GM18498 (cell line): ENCODE measurements at regions not wholly inside any gene's neighbourhood (a gene's known extent, or its start where the extent isn't known, plus 50 kb on each side); places are given as distances from the start of the nearest gene placed in this dataset.

Source experiments
- ATAC-seq: cut with Tn5 transposase; IDR thresholded peaks from one replicate; pipeline ENCODE4 v1.9.1; 2021; ENCODE audit warnings: mild to moderate bottlenecking, moderate library complexity; ENCODE audit not compliant: unreplicated experiment

DNA sequence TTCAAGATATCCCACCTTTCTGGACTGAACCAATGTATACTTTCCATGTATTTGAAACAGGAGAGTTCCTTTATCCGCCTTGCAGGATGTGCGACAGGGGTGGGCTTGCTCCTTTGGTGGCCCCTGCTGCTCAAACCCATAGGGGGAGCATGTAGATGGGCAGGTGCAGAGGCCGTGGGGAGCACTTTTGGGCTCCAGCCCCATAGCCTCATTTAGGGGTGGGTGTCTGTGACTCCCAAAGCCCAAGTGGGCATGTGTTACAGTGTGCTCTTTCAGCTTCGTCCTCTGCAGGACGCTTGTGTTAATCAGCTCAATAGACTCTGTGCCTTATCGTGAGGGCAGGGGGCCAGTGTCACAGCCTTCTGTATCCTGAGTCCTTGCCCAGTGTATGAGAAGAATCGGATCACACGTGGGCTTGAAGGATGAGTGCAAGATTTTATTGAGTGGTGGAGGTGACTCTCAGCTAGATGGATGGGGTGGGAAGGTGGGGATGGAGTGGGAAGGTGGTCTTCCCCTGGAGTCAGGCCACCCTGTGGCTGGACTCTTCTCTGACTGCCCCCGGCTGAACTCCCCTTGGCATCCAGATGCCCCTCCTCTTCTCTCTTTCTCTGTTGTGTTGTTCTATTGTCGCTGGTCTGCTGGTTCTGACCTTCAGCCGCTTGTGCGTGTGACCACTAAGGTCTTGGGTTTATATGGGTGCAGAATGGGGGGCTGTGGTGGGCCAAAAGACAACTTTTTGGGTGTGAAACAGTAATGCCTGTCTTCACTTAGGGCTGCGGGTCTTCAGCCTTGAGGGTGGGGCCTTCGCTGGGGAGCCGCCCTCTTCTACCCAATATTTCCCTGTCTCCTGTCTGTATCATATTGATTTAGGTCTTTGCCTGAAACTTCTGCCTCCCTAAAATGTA lies 262.2 kb downstream of the GLRX3 start:
- no peak for ATAC-seq

DNA sequence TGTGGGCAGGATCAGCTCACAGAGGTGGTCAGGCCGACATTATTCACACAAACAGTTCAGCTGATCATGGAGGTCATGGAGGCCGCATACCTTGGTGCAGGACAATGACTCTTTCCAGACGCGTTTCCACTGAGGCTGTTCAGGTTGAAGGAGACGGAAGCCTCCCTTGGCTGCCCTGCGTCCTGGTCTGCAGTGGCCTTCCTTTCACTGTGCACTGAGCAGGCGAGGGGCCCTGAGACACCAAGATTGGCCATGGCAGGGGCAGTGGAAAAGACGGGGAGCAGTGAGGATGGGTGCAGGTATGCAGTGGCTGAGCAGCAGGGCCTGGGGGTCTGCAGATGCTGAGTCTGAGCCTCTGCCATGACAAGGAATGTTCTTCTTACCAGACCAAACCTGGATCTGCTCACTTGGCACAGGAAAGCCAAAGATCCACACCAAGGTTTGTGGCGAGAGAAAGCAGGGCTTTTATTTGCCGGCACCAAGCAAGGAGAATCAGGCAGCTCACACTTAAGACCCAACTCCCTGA lies 263.3 kb downstream of the GLRX3 start:
- ATAC-seq: no peak

DNA sequence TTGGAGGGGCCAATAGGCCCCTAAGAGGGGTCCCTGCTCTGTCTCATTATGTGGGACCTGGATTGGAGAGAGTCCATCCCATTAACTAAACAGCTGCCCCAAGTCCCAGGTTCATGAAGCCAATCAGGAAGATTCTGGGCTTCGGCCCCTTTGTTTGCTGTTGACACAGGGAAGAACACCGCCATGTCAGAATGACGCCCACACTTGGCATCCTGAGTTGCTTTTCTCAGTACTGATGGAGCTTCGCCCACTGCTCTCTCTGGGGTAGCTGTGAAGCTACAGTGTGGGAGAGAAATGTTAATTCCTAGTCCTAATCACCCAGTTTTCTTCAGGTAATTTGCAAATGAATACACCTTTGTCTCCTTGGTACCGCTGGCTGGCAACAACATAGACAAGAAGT lies 264.7 kb downstream of the GLRX3 start:
- ATAC-seq: no peak

DNA sequence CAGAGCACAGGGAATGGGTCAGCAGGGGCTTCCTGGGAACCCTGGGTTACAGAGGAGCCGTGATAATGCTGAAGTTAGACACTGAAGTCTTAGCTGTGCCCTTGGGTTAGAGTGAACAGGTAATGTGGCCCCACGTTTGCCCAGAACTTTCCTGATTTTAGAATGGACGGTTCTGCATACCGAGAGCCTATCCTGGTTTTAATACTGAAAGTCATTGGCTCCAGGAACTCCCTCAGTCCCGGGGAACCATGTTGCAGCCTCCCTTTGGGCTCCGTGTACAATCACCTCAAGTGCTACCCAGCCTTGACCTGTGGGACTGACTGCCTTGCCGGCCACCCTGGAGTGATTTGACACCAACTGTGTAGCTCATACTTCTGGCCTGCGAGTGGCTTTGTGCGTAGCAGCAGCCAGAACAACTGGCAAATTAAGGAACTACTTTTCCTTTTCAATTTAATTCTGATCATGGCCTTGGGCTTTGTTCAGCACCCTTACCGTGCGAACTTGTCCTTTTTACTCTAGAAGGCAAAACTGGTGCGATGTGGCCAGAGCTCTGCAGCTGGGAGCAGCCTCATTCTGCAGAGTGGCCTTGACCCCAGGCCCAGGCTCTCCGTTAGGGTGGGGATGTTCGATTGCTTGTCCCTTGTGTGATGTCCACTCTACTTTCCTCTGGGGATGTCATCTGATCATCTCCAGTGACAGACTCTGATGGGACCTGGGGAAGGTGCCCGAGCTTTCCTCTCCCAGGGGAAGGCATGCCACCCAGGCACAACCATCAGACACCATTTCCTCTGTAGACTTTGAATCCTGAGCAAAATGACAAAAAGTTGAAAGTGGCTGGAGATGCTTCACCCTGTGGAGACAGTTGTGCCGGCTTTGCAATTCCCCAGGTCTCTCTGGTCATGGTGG lies 265.9 kb downstream of the GLRX3 start:
- ATAC-seq: no peak

DNA sequence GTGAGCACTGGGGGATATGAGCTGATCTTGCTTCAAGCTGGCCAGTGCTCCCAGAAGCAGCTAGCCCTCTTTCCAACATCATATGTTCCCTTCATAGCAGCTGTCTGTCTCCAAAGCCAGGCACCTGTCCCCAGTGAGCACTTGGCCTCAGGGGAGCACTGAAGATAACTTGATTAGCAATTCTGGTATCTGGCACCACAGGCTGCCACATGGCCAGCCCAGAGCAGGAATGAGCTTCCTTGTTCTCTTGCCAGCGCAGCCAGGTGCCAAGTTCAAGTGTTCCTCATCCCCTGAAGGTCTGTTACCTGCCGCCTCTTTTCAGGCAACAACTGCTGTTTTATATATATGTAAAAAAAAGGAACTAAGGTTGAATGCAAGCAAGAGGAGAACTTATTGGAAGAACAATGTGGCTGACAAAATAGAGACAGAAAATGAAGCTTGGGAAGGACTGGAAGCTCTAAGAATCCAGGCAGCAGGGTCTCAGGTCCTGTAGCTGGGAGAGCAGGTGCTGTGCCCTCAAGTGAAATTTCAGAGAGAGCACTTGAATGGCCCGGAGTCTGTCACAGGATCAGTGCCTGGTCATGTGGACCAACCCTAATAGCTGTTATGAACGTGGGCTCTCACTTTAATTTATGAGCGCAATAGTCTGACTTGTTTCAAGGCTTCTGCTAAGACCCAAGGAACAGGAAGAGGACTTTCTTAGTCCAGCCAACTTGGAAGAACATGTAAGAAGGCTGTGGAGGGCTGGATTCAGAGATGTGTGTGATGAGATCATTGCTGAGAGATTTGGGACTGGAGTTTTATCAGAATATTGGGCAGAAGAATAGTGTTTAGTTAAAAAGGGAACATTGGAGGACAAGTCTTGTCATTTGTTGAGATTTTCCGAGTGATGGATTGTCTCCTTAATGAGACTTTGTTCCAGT lies 267.2 kb downstream of the GLRX3 start:
- ATAC-seq: no peak

DNA sequence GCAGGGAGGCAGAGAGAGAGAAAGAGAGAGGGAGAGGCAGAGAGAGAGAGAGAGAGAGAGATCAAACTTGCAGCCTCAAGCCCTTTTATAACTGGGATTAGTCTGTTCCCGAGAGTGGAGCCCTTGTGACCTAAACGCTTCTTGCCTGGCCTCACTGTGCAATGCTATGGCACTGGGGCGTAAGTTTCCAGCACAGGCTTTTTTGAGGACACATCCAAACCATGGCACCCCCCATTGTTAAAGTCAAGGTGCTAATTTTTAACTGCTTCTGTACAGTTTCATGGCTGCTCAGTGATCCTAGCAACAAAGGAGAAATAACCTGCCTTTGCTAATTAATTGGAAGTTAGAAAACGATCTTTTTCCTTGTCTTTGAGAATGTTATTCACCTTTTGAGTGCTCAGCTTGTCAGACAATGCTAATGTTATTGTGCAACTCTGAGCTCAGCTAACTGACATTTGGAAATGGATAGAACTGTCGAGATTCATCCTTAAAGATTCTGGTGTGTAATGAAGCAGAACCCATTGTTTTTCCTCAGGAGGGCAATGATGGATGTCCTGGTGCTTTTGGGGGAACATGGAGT lies 268.4 kb downstream of the GLRX3 start:
- no peak for ATAC-seq

DNA sequence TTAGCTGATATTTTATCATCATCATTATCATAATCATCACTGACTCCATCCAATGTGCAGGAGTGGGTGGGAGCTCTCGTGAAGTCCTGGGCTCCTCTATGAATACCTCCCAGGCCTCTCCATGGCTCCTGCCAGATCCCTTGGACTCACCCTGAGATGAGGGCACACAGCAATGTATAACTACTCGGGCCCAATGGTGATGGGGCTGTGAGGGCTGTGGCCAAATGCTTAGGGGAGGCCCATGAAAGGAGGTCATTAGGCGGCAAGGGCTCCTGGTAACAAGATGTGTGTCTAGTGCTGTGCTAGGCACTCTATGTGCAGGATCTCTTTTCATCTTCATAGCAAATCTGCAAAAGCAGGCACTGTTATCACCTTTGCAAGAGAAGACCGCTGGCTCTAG lies 270.9 kb downstream of the GLRX3 start:
- ATAC-seq: no peak

DNA sequence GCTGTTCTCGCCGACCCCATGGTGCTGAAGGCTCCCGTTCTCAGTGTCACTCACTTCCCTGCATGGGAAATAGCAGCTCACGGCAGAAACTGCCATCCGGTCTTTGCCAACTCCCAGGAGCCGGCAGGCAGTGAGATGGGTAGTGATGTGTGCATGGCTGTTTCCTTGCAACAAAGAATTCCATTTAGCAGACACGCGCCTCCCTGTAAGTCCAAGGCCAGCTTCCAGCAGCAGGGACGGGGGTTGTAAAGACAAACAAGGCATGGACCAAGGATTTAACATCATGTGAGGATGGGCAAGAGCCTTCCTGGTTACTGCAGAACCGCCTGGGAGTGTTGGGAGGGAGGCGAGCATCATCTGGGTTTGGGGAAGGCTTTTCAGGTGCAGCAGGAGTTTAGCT lies 273.1 kb downstream of the GLRX3 start:
- ATAC-seq: no peak

DNA sequence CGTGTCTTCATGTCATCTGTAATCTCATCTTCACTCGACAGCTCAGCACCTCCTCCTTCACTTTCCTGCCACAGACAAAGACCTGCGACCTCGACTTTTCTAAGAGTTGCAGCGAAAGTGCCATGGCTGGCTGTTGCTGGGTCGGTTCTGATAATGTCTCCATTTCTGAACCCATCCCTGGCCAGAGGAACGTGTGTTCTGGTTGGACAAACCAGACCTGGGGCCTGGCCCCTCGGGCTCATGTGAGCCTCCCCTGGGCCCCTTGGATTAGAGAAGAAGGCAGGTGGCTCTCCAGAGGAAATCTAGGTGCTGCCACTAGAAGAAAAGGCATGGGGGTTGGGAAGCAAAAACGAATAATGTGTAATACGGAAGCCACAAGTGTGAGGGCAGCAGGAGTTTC lies 273.7 kb downstream of the GLRX3 start:
- no peak for ATAC-seq

DNA sequence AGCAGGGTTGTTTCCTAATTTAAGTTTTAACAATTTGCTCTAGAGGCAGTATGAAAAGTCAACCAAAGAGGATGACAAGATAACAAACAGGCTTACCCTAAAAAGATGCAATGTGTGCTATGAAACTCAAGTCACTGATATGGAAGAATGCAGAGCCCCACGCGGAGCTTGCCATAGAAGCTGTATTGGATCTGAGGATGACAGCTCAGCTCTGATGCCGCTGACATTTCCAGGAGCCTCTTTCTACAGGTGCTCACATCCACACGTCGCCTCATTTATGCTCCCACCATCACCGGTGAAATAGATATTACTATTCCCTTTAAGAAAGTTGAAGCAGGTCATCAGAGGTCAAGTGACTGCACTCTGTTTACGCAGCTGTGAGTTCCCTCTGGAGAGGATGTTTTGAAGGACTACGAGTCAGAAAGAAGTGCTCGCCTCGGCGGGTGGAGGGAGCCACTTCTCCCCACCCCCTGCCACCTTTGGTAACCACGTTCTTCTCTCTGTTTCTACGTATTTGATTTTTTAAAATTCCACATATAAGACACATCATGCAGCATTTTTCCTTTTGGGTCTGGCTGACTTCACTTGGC lies 275.4 kb downstream of the GLRX3 start:
- ATAC-seq: no peak

DNA sequence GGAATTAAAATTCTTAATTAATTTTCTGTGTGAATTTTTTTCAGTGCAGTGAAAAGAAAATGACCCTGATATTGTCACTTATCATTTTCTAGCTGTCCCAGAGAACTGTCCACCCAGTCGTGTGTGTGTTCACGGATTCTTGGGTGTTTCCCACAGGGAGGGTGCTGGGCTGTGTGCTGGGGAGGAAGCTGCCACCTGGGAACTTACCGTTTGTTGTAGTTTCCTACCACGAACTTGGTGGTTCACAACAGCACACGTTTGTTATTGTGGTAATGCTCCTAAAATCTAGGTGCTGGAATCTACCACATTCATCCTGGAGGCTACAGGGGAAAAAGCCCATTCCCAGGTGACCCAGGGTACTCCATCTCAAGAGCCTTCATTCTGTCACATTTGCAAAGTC lies 276.1 kb downstream of the GLRX3 start:
- no peak for ATAC-seq

DNA sequence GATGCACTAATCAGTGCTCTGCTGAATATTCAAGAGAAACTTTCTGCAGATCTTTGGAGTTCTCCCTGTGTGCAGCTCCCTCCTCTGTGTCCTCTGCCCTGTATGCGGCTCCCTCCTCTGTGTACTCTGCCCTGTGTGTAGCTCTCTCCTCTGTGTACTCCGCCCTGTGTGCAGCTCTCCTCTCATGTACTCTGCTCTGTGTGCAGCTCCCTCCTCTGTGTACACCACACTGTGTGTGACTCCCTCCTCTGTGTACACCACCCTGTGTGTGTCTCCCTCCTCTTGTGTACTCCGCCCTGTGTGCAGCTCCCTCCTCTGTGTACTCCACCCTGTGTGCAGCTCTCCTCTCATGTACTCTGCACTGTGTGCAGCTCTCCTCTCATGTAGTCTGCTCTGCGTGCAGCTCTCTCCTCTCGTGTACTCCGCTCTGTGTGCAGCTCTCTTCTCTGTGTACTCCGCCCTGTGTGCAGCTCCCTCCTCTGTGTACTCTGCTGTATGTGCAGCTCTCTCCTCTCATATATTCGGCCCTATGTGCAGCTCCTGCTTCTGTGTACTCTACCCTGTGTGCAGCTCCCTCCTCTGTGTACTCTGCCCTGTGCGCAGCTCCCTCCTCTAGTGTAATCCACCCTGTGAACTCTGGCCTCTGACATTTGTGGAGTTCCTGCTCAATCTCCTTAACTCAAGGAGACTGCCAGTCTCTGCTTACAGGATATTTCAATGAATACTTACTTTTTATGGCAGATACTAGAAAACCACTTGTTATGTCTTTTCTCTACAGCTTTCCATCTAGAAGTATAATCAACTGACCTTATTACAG lies 280.4 kb downstream of the GLRX3 start:
- ATAC-seq: no peak

DNA sequence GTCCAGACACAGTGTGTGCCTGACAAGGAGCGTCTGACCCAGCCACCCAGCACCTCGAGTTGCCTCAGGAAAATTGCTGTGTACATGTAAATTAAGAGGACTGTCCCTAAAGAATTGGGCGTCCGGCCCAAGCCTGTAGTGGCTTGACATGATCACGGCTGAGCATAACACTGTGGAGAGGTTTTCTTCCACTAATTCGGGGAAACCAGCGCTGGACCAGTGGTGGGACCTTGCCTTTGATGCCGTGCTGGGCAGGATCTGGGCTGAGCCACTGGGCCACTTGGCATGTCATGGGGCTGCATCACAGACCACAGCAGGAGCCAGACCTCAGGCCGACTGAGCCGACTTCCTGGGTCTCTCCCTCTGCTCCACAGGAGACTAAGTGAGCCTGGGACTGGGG lies 282.5 kb downstream of the GLRX3 start:
- ATAC-seq: no peak

DNA sequence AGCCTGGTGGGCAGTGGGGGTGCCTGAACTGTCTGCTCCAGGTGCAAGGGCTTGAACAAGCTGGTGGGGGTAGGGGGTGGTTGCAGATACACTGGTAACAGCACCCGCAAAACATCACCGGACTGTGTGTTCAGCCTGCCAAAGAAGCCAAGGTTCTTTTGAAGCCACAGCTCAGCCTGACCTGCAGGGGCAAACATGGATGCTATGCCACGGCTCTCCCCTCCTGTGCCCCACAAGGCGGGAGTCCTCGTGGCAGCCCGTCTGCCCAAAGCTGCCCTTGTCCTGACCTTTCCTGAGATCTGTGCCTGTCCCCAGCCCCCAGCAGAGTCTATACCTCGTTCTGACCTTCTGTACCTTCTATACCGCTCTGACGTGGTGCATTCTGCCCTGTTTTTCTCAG lies 285.7 kb downstream of the GLRX3 start:
- no peak for ATAC-seq

DNA sequence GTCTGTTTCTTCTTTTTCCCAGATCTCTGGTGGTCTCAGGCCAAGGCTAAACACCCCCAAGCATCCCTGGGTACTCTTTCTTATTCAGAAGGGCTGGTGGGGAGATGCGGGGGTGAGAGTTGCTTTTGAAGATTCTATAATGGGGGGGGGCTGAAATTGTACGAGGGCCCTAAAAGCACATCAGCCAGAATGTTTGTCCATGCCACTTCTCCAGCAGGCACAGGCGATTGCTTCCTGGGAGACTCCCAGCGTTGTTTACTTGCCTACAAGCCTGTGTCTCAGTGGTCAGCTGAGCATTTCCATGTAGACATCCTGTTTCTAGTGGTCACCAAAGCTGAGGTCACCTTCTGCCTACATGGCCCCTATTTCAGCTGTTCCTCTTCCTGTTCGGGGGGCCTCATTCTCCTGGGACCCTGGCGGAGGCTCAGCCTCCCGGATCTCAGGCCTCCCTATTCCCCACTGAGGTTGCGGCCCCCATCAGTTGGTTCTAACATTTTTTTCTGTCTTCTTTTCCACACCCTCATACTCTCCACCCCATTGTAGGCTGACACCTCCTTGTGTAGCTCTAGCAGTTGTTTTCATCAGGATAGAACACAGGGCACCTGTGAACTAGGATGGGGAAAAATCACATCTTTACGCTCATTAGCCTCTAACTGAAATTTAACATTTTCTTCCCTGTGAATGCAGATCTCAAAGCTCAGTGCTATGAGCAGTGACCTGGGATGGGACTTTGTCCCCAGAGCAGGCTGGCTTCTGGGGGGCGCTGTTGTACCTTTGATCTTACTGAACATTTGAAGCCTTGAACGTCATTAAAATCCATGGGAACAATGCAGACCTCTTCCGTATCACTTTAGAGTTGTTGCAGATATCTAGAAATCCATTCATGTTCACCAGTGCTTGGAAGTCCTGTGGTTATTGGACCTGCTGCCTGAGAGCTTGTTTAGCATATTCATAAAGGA lies 286.5 kb downstream of the GLRX3 start:
- no peak for ATAC-seq

DNA sequence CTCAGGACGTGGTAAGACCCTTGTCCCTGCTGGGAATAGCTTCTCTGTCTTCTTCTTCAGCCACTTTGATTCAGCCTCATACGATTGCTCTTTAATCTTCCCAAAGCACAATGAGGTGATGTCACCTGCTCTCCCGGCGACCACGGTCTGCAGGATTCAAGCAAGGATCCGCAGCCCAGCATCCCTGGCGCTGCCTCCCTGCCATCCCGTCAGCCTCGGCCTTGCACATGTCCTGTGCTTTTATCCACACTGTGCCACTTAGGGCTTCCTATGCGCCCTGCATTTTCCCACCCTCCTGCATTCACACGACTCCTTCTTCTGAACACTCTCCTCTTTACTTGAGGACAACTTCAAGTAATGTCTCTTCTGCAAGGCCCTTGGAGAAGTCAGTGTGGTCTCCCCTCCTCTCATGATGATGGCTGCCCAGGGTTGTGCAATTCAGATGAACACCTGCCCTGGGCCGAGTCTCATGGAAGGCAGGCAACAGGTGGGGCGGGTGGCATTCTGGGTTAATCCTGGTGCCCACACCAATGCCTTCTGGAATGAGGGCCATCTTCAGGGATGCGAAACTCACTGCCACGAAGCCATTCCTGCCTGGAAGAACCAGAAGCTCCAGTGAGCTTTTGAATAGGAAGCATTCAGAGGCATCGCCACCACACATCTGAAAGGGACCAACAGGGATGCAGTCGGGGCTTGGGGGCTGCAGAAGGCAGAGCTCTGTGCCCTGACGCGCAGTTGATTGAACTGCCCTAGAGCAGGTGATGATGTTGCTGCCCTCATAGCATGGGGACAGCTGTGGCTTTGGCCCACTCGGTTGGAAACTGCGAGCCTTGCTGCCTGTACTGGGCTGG lies 287.5 kb downstream of the GLRX3 start:
- ATAC-seq: no peak

DNA sequence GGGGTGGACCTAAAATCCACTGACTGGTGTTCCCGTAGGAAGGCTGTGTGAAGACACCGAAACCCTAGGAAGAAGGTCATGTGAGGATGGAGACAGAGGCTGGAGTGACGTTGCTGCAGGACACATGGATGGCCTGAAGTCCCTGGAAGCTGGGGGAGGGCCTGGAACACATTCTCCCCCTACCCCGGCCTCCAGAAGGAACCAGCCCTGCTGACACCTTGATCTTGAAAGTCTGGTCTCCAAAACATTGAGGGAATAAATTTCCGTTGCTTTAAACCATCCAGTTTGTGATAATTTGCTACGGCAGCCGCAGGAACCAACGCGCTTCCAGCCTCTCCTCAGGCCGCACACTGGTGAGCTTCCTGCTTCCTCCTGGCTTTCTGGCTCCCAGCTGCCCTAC lies 288.2 kb downstream of the GLRX3 start:
- no peak for ATAC-seq
